22Rv1 (cell line): ENCODE measurements at regions not wholly inside any gene's neighbourhood (a gene's known extent, or its start where the extent isn't known, plus 50 kb on each side); places are given as distances from the start of the nearest gene placed in this dataset.
A peak's percentile ranks its signal among the peaks of the same experiment; 100 is the strongest.
"Not testable (repeated sequence)": the region's sequence is repeated elsewhere in the genome, so short reads cannot be mapped to it uniquely, and the experiment has no call there.

Experiments used
- H3K27ac ChIP-seq: fragments of 450-650 bp; 2 replicates; pipeline ENCODE4 v1.5.1; 2017
- ZFX ChIP-seq: fragments of 450-650 bp; IDR thresholded peaks from 2 replicates; pipeline ENCODE4 v1.6.1; 2017; ENCODE audit warnings: antibody characterized with exemption, borderline replicate concordance
- TF ChIP-seq, protein P1 (sequence below): fragments of 450-650 bp; IDR thresholded peaks from 2 replicates; pipeline ENCODE4 v1.5.1; 2017; ENCODE audit warnings: mild to moderate bottlenecking

DNA sequence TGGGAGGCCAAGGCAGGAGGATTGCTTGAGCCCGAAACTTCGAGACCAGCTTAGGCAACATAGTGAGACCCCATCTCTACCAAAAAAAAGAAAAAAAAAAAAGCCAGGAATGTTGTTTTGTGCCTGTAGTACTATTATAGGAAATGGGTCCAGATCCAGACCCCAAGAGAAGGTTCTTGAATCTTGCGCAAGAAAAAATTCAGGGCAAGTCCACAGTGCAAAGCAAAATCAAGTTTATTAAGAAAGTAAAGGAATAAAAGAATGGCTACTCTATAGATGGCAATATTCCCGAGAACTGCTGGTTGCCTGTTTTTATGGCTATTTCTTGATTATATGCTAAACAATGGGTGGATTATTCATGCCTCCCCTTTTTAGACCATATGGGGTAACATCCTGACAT, 51.2 kb upstream of the RDX start:
- no peak overlapping the region for H3K27ac ChIP-seq
- no peak for TF ChIP-seq ZFX
- TF ChIP-seq, protein P1, sequence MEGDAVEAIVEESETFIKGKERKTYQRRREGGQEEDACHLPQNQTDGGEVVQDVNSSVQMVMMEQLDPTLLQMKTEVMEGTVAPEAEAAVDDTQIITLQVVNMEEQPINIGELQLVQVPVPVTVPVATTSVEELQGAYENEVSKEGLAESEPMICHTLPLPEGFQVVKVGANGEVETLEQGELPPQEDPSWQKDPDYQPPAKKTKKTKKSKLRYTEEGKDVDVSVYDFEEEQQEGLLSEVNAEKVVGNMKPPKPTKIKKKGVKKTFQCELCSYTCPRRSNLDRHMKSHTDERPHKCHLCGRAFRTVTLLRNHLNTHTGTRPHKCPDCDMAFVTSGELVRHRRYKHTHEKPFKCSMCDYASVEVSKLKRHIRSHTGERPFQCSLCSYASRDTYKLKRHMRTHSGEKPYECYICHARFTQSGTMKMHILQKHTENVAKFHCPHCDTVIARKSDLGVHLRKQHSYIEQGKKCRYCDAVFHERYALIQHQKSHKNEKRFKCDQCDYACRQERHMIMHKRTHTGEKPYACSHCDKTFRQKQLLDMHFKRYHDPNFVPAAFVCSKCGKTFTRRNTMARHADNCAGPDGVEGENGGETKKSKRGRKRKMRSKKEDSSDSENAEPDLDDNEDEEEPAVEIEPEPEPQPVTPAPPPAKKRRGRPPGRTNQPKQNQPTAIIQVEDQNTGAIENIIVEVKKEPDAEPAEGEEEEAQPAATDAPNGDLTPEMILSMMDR: no peak

DNA sequence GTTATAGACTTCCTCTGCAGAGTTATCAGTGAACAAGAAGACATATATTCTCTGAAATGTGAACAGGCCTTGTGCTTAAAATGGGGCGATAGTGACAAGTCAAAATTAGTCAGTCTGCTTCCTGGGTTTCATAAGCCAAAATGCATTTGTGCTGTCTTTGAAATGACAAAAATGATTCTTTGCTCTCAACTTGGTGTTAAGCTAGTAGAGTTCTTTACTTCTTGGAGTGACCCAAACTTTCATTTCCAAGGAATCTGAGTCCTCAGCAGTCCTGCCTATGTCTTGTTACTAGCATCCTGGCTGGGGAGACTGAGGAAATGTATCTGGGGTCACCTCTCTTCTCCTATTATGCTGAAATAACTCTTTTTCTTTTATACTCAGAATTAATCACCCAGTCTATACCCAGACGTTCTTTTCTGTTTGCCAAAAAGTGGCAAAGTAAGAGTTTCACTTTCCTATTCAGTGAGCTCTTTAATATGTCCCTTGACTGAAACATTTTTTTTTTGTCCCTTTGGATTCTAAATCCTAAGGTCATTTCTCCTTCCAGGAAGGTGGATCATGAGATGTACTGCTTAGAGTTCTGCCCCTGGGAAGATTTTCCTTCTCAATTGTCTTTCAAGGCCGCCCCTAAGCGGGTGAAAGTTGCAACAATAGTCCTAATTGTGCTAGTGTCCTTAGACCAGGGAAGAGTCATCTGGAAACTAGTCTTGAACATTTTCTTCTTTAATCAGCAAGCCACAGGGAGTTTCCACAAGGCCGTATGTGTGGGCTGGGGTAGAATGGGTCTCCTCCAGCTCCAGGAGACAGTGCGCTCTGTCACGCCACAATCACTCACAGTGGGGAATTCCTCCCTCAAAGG, 53.0 kb upstream of the RDX start:
- H3K27ac ChIP-seq: no peak overlapping the region
- TF ChIP-seq ZFX: no peak
- TF ChIP-seq, protein P1: no peak

DNA sequence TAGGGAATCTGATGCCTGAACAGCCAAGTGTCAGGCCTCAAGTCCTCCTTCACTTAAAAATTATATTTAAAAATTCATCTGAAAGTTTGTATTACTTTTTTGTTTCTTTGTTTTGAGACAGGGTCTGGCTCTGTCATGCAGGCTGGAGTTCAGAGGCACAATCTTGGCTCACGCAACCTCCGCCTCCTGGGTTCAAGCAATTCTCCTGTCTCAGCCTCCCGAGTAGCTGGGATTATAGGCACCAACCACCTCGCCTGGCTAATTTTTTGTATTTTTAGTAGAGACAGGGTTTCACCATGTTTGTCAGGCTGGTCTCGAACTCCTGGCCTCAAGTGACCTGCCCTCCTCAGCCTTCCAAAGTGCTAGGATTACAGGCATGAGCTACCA, 53.6 kb upstream of the RDX start:
- H3K27ac ChIP-seq: not testable (repeated sequence)

DNA sequence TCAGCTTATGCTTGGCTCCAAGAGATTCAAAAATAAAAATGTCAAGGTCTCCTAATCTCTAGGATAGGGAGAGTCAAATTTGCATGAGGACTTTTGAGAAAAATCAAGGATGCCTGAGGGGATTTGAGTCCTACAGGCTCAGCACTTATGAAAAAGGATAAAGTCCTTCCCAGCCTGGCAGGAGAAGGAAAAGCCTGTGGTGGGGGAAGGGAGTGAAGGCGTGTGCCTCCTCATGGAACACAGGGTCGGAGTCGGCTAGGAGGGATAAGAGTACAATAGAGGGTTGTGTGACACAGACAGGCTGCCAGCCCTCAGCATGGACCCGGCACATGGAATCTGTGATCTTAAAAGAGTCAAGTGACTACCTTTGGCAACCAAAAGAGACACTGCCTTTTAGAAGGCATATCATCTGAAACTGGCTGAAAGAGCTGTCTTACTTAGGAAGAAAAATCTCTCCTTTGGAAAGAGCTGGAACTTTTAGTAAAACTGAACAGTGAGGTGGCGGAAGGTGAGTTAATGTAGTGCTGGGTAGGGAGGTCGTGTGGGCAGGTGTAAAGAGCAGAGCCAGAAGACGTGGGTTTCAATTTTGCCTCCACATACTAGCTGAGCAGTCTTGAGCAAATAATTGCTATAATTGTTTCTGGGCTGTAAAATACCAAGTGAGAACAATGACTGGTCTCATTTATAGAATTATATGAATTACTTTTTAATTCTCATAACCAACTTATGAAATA, 58.8 kb upstream of the RDX start:
- H3K27ac ChIP-seq: no peak overlapping the region
- no peak for TF ChIP-seq ZFX
- TF ChIP-seq, protein P1: no peak

DNA sequence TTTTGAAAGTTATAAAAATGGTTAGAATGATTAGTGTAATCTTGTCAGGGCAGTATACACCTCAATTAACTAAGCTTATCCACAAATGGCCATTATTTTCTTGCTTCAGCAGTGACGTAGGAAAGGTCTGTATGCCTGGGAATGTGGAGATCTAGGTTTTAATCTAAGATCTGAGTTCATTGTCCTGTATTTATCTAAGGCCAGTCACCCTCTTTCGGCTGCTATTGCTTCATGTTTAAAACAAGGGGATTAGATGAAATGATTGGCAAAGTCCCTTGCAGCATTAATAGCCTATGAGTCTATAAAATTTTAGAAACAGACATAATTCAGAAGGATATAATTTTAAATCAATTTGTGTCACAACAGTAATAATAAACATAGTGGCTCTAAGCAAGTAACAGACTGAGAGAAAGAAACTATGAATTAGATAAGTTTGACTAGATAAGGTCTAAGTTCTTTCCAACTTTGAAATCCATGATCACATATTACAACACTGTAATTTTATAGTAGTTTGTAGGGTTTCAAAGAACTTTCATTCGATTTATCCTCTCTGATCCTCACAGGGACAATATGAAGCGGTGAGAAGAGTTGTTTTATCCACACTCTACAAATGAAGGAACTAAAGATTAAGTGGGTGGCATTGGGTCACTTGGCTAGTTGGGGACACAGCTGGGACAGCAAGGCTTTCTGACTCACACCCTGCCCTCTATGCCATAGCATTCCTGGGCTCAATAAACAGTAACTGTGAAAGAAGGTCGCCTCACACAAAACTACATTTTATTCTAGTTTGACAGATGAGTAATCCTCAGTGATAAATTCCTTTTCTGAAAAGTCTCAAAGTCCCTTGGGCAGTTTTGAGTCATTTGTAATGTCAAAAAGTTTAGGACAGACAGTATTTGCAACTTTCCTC, 60.6 kb upstream of the RDX start:
- TF ChIP-seq, protein P1: no peak
- TF ChIP-seq ZFX: no peak
- no peak overlapping the region for H3K27ac ChIP-seq

DNA sequence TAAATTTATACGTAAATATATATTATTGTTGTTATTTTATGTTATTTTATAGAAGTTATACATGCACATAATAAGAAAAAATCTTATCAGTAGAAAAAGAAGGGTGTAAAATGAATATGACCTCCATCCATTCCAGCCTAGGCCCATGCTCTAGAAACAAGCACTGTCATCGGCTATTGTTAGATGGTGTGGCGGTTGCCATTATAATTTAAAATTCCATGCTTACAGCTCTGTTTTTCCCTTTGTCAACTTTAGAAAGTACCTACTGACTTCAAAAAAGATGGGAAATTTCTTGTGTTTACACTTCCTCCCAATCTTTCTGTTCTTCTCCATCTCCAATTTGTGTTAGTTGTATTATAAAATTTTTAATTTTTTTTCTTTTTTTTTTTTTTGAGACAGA, 61.9 kb upstream of the RDX start:
- no peak overlapping the region for H3K27ac ChIP-seq
- TF ChIP-seq ZFX: no peak

DNA sequence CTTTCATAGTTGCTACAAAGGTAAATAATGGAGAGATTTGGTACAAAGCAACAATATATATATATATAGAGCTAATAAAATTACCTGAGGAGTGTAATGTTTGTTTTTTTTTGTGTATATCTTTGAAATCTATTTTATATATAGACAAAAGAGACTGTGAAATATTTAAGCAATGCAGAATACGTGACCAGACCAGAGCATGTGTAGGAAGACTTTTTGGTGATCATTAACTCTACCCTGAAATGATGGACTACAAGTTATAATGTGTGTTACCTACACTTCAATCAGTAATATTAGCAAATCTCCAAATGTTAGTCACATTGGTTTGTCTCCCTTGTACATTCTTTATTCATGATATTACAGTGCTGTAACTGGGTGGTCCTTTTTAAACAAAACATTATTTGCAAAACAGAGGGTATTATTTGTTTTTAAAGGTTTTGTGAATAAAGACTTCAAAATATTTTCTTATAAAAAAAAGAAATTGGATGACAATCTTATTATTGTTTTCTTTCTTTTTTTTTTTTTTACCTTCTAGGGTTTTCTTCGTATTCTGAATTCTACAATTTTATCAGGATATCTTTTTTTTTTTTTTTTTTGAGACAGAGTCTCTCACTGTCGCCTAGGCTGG, 64.5 kb upstream of the RDX start:
- H3K27ac ChIP-seq: not testable (repeated sequence)

DNA sequence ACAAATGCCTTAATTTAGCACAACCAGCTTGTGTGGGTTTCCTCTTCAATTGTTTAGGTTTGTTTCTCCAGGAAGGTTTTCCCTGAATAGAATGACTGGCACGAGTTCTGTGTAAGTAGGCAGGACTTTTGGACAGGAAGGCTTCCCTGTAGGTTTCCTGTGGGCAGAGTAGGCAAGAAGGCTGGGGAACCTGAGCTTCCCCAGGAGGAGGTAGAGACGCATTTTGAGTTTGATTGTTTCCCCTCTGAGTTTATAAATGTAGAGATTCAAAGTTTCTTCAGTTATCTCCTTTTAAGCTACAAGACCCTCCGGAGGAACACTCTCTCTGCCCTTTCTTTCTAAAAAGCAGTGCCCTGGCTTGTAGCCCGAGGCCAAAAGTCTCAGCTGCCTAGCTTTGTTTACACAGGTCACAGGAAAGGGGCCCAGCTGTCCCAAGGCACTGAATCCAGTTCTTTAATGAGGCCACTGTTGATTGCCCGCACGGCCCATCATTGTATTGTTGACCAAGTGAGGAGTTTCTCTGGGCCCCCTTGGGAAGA, 66.6 kb upstream of the RDX start:
- H3K27ac ChIP-seq: peak overlapping the region; percentile 33
- TF ChIP-seq ZFX: no peak
- TF ChIP-seq, protein P1: no peak
